ENCODE measurements at regions not wholly inside any gene's neighbourhood (a gene's known extent, or its start where the extent isn't known, plus 50 kb on each side); places are given as distances from the start of the nearest gene placed in this dataset.
"Not testable (repeated sequence)": the region's sequence is repeated elsewhere in the genome, so short reads cannot be mapped to it uniquely, and the experiment has no call there.

- no peak overlapping the region for H3K27ac Mint-ChIP-seq
- H3K4me3 Mint-ChIP-seq = no peak overlapping the region
- no peaks in the 10 kb centered on the region for H3K36me3 Mint-ChIP-seq (ENCODE audit: low read depth)
- H3K9me3 Mint-ChIP-seq = peaks cover 10% of the 10 kb centered on the region
- H3K4me1 Mint-ChIP-seq = no peaks in the 10 kb centered on the region
- DNase-seq = no peak
- H3K27me3 Mint-ChIP-seq (ENCODE audit: low read depth, poor library complexity) = peaks cover 3% of the 10 kb centered on the region
- no peak for TF ChIP-seq CTCF (IDR thresholded peaks at IDR 0.05)
Measured at GRCh38 chrX:952816-953215, 259.6 kb downstream of the CRLF2 start.

GRCh38 chrX:947262-947661, 265.2 kb downstream of the CRLF2 start:
- H3K27ac Mint-ChIP-seq, H3K9me3 Mint-ChIP-seq, DNase-seq: not testable (repeated sequence)

GRCh38 chrX:943035-943434, 269.4 kb downstream of the CRLF2 start:
- Mint-ChIP-seq H3K36me3 (ENCODE audit: low read depth) (no peaks in the 10 kb centered on the region), H3K9me3 (peaks cover 4% of the 10 kb centered on the region), H3K27ac (no peak overlapping the region), H3K27me3 (ENCODE audit: low read depth, poor library complexity) (peaks cover 41% of the 10 kb centered on the region), H3K4me3 (no peak overlapping the region), H3K4me1 (no peaks in the 10 kb centered on the region)
- DNase-seq = no peak
- no peak for TF ChIP-seq CTCF (IDR thresholded peaks at IDR 0.05)

More at GRCh38 chrX:947262-947661, 265.2 kb downstream of the CRLF2 start:
- not testable (repeated sequence) for H3K4me1 Mint-ChIP-seq; H3K27me3 Mint-ChIP-seq (ENCODE audit: low read depth, poor library complexity); H3K36me3 Mint-ChIP-seq (ENCODE audit: low read depth); H3K4me3 Mint-ChIP-seq

GRCh38 chrX:940691-941090, 271.8 kb downstream of the CRLF2 start:
- TF ChIP-seq CTCF (IDR thresholded peaks at IDR 0.05) = no peak
- no peaks in the 10 kb centered on the region for H3K9me3 Mint-ChIP-seq
- no peaks in the 10 kb centered on the region for H3K36me3 Mint-ChIP-seq (ENCODE audit: low read depth)
- no peaks in the 10 kb centered on the region for H3K4me1 Mint-ChIP-seq
- H3K27me3 Mint-ChIP-seq (ENCODE audit: low read depth, poor library complexity) = peaks cover 43% of the 10 kb centered on the region
- no peak overlapping the region for H3K27ac Mint-ChIP-seq
- H3K4me3 Mint-ChIP-seq = no peak overlapping the region
- DNase-seq = no peak

GRCh38 chrX:936979-937769, 275.3 kb downstream of the CRLF2 start:
- H3K27me3 Mint-ChIP-seq (ENCODE audit: low read depth, poor library complexity) = peaks cover 43% of the 10 kb centered on the region
- DNase-seq = no peak

GRCh38 chrX:933611-934010, 278.8 kb downstream of the CRLF2 start:
- Mint-ChIP-seq H3K4me1 (no peaks in the 10 kb centered on the region), H3K36me3 (ENCODE audit: low read depth) (no peaks in the 10 kb centered on the region), H3K4me3 (no peak overlapping the region), H3K27ac (no peak overlapping the region), H3K27me3 (ENCODE audit: low read depth, poor library complexity) (peaks cover 12% of the 10 kb centered on the region), H3K9me3 (no peaks in the 10 kb centered on the region)
- no peak for TF ChIP-seq CTCF (IDR thresholded peaks at IDR 0.05)
- DNase-seq = no peak

More at GRCh38 chrX:936979-937769, 275.3 kb downstream of the CRLF2 start:
- H3K27ac Mint-ChIP-seq = peak overlapping the region; percentile 19
- no peaks in the 10 kb centered on the region for H3K36me3 Mint-ChIP-seq (ENCODE audit: low read depth)
- no peak for TF ChIP-seq CTCF (IDR thresholded peaks at IDR 0.05)
- no peak overlapping the region for H3K4me3 Mint-ChIP-seq
- no peaks in the 10 kb centered on the region for H3K4me1 Mint-ChIP-seq
- H3K9me3 Mint-ChIP-seq = no peaks in the 10 kb centered on the region
